HG02678 (cell line): ENCODE measurements at regions not wholly inside any gene's neighbourhood (a gene's known extent, or its start where the extent isn't known, plus 50 kb on each side); places are given as distances from the start of the nearest gene placed in this dataset.

Source experiments
- ATAC-seq: cut with Tn5 transposase; IDR thresholded peaks from one replicate; pipeline ENCODE4 v1.9.1; 2021; ENCODE audit warnings: mild to moderate bottlenecking, moderate library complexity; ENCODE audit not compliant: unreplicated experiment

- ATAC-seq, result no peak
These were observed 581.6 kb upstream of the PSMD7 start for GRCh38 chr16:73714976-73715375.

- ATAC-seq, result no peak
These were observed 582.7 kb upstream of the PSMD7 start for GRCh38 chr16:73713778-73714495.

- ATAC-seq, result no peak
These were observed 583.4 kb upstream of the PSMD7 start for GRCh38 chr16:73713251-73713650.

DNA sequence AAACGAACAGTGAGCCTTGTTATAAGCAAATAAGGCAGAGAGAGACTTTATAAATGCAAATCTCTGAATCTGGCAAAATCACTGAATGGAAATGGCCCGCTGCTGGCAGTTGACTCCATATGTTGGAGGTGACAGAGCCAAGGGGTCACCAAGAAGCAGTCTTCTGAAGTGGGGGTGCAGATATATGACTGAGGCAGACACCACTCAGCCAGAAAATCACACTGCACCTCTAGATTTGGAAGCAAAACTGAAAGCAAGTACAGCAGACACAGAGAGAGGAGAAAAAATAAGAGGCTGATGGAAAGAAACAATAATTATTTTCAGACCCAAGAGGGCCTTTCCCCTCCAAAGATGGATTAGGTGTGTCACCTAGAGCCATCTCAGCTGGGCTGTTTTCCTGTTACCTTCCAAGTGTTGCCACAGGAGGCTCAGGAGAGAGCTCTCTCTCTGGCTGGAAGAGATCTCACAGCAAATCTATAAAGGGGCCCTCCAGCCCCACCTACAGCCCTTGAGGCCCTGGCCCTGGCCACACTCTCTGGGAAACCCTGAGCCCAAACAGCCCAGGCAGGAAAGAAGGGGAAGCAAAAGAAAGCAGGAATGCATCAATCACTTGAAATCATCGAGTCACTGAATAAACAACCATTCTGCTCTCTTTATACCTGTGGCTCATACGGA is 585.1 kb upstream of the PSMD7 start:
- no peak for ATAC-seq

- no peak for ATAC-seq
These were observed 586.1 kb upstream of the PSMD7 start for GRCh38 chr16:73710526-73710925.

- no peak for ATAC-seq
These were observed 588.8 kb upstream of the PSMD7 start for GRCh38 chr16:73707863-73708262.

DNA sequence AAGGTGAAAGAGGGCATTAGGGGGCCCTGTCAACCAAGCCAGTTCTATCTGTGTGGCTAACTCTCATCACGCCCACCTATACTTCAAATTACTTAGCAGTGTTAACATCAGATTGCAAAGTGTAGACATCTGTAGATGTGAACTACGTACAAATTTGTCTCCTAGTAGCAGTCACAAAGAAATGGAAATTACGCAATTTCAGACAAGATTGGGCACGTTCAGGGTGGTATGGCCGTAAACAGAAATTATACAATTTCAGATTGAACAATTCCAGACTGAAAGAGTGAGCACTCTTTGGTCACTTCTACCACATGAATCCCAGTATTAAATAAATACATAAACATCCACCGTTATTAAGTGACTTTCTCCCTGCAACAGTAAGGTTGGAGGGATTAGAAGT is 592.7 kb upstream of the PSMD7 start:
- no peak for ATAC-seq

DNA sequence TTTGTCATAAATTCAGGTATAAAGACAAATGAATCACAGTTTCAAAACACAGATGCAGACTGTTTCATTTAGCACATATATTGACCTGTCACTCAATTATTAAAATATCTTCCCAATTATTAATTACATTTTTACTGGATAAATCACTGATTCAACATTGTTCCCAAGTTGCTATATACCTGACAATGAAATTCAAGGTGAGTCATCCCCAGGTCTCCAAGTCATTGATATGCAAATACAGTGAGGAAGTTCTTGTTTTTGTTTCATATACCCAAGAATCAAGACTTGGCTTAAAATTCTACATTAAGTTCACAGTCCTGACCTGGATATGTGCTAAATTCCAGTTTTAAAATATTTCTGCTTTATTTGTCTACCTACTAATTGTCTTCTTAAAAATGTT is 599.3 kb upstream of the PSMD7 start:
- no peak for ATAC-seq

DNA sequence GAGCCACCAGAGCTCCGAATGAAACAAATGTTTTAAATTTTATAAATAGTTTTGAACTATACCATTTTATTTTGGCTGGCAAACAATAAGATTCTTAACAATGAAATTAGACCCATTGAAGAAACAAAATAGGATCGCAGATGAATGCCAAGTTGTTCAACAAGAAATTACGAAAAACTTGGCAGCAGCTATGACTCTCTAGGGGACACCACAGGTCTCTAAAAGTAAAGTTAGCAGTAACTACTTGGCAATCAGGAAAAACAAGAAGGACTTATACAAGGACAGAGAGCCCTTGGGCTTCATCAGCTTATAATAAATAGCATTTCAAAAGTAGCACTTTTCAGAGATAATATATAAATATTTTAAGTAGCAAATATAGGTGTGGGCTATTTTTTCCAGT is 603.8 kb upstream of the PSMD7 start:
- no peak for ATAC-seq

DNA sequence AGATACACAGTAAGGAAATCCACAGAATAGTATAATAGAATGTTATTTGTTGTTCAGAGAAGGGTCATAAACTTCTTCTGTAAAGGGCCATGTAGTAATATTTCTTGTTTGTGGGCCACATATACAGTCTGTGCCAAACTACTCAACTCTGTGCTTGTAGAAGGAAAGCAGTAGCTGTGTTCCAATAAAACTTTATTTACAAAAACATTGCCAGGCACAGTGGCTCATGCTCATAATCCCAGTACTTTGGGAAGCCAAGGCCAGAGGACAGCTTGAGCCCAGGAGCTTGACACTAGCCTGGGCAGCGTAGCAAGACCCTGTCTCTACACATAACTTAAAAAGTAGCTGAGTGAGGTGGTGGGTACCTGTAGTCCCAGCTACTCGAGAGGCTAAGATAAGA is 612.8 kb upstream of the PSMD7 start:
- ATAC-seq, result no peak

DNA sequence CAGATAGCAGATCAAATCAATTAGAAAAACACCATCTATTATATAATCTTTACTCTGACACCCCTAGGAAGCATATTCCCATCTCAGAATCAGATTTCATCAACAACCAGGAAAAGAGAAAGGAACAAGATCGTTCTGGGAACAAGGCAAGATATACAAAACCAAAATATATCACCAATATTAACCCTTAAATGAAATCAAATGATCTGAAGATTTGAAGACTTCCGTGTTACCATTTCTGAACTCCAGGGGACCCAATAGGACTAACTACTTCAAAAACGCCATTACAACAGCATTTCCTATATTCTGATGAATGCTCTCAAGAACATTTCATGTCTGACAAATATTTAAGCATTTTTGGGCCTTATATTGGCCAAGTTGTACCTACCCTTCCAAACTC is 624.2 kb upstream of the ZFHX3 start:
- no peak for ATAC-seq

DNA sequence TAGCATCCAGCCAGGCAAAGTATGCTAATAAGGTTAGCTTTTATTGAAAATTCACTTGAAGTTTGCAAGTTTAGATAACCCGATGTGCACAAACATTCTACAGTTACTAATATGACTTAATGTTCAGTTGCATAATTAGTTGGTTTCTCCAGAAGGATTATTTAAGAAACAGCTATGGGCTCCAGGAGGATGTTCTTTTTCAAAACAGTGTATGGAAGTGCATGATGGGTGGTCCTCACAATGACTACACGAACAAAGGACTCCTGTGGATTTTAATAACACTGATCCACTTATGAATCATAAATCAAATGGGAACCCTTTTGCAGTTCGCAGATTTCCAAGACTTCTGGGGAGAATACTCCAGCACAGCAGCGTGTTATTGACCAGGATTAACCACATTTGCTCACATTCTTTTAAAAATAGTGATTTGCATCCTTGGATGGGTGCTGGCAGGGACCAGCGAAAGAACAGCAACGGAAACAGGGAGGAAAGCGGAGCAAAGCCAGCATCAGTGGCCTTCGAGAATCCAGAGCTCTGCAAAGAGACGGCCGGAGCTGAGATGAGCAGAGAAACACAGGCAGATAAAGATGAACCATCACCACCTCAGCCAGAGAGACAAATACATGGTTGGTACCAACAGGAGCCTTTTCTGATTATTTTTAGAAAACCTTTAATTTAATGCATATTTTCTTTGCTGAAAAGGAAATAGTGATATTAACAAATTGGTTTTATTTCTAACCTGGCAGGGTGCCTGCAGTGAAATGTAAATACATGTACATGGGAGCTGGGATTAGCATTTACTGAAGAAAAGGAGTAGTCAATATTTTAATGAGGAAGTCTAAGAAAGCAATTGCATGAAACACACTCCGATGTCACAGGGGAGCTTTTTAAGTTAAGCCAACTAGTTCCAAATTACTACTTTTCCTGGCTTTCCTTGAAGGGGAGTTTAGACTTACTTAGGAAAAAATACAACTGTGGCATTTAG is 623.2 kb upstream of the ZFHX3 start:
- no peak for ATAC-seq

DNA sequence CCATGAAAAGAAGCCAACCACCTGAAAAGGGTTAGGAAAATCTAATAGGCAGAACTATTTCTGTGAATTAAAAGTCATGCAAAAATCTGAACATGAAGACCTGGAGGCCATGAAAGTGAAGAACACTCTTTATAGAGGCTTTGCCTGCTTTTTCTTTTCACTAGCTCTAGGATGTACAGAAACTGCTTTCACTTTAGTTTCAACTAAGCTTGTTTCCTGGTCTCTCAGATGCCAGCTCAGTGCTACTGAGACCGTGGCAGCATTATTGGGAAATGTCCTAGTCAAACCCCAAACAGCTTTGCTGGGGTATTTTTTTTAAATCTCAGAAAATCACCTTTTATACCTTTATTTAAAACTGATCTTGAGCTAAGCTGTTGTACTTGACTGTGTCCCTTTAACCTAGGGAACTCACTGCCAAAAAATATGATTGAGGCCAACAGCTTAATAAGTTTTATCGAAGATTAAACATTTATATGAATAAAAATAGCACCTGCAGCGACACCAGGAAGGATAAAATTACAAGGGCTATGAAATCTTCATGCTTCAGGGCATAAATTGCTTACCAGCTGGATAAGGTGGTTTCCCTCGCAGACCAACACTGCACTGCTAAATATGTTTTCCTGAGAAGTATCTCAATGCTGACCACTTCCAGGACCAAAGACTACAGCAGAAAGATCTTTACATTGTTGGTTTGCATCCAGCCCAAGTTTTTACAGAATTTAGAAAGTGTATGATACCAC is 621.8 kb upstream of the ZFHX3 start:
- no peak for ATAC-seq

DNA sequence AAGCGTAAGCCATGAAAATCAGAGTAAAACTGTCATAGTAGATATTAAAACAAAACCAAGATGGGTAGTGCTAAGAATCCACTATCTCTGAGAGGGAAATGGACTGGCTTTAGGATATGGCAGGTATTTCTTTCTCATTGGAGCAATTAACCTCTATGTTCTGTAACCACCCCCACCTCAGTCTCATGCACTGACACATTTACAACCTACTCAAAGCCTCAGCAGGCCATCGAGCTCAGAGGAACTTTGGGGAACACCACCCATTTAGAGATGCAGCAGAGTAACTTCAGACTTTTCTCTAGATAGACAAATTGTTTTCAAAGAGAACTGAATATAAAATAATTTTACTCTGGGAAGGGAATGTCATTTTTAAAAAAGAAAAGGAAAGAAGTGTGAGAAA is 615.8 kb upstream of the ZFHX3 start:
- no peak for ATAC-seq

GRCh38 chr16:73636196-73636595 is 588.3 kb upstream of the ZFHX3 start:
- no peak for ATAC-seq

DNA sequence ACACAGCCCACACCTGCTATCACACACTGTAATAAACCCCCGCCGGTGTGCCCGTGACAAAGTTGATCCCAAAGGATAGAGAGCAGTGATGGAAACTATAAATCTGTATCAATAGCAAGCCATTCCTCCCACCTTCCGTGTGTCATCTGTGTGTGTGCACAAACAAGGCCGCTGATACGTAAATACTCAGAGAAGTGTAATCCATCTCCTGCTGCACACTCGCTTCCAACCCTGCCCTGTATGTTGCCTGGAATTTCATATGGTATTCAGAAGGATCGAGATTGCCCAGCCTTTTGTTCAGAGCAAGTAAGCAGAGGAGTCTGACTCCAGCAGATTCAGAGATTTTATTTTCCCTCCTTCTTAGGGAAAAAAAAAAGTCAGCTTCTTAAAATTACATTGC is 581.1 kb upstream of the ZFHX3 start:
- no peak for ATAC-seq

GRCh38 chr16:73617738-73618137 is 569.8 kb upstream of the ZFHX3 start:
- no peak for ATAC-seq

DNA sequence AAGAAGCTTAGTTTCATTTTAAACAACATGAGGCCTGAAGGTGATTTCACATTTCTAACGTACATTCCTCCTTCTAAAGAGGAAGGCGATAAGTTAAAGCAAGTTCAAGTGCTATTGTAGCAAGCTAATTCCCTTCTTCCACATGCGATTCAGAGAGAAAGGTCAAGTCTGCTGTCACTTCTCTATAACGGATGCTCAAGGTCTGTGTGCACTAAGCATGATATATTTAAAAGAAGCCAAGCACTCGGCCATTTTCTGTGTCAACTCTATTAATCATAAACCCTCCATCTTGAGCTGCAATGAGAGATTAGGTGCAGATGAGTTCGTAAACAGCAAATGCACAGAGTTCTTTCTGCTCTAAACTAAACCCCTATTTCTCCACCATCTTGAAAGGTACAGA is 568.8 kb upstream of the ZFHX3 start:
- no peak for ATAC-seq

DNA sequence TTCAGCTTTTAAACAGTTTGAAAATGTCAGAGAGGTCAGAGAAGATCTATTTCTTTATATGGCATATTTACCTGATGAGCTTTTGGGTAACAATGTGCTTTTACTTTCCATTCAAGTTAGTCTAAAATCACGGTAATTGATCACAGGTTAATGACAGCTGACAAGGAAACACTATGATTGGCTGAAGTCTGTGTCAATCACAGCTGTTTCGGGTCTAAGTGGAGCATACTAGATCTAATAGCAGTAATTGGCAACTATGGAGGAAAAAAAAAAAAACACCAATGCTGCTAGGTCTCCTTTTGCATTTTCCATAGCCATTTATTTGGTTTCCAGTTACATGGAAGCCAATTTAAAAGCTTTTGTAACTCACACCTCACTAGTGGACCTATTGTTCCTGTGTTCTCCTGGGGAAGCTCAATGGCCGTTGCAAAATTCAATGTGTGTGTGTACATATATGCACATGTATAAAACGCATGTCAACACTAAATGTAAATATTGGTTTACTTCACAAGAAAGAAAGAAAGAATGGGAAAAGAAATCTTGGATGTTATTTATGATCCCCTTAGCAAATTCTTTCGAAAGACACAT is 568.3 kb upstream of the ZFHX3 start:
- ATAC-seq, result no peak

- ATAC-seq, result no peak
These were observed 567.4 kb upstream of the ZFHX3 start for GRCh38 chr16:73615071-73615940.
